Thyroid gland (tissue), 4 donors: ENCODE measurements at regions not wholly inside any gene's neighbourhood (a gene's known extent, or its start where the extent isn't known, plus 50 kb on each side); places are given as distances from the start of the nearest gene placed in this dataset.

Source experiments
- DNase-seq, 2 donors: peaks; one replicate each; pipeline ENCODE4 v3.0.0-alpha.2; 2019
- H3K27ac ChIP-seq, 3 donors: fragments of 200-600 bp; sonication (generic); 1 replicate in 2 of 3; 2 replicates in 1 of 3; pipeline ENCODE4 v1.5.1; 2016 to 2019; ENCODE audit warnings: mild to moderate bottlenecking in 1 of 3, moderate library complexity in 1 of 3
- H3K27me3 ChIP-seq: fragments of 200-600 bp; sonication (generic); one replicate; pipeline ENCODE4 v1.5.1; 2019
- H3K36me3 ChIP-seq, 2 donors: fragments of 200-600 bp; sonication (generic); one replicate each; pipeline ENCODE4 v1.5.1; 2016 to 2019
- H3K4me1 ChIP-seq, 2 donors: fragments of 200-600 bp; sonication (generic); one replicate each; pipeline ENCODE4 v1.5.1; 2017 to 2019
- H3K4me3 ChIP-seq, 3 donors: fragments of 200-600 bp; sonication (generic); replicated peaks in 1 of 3; 1 replicate in 2 of 3; 2 replicates in 1 of 3; pipeline ENCODE4 v1.5.1; 2016; ENCODE audit warnings: mild to moderate bottlenecking in 1 of 3
- H3K9me3 ChIP-seq: fragments of 200-600 bp; sonication (generic); one replicate; pipeline ENCODE4 v1.5.1; 2017
- POLR2A ChIP-seq, 2 donors: fragments of 450-650 bp; IDR thresholded peaks; one replicate each; pipeline ENCODE4 v1.6.1; 2017; ENCODE audit warnings: antibody characterized with exemption in 2 of 2, mild to moderate bottlenecking in 2 of 2, moderate library complexity in 1 of 2
- WGBS, 2 donors: methylation state at CpG; one replicate each; pipeline ENCODE4 v1.1.5; 2017; 5-methylcytosine and 5-hydroxymethylcytosine counted together
- intact Hi-C: fragments of 100-400 bp; cut with DNase I; formaldehyde crosslinking; loops from one replicate; pipeline ENCODE4 v1.15.1; 2023
- TF ChIP-seq, protein P1 (sequence below), 6 experiments: fragments of 200-600 bp in 3 of 6; fragments of 450-650 bp in 3 of 6; sonication (generic) in 3 of 6; IDR thresholded peaks; one replicate each; pipeline ENCODE4 v1.5.1; 2016 to 2019; ENCODE audit warnings: antibody characterized with exemption in 6 of 6, mild to moderate bottlenecking in 2 of 6, inconsistent platforms in 1 of 6, moderate library complexity in 1 of 6

DNA sequence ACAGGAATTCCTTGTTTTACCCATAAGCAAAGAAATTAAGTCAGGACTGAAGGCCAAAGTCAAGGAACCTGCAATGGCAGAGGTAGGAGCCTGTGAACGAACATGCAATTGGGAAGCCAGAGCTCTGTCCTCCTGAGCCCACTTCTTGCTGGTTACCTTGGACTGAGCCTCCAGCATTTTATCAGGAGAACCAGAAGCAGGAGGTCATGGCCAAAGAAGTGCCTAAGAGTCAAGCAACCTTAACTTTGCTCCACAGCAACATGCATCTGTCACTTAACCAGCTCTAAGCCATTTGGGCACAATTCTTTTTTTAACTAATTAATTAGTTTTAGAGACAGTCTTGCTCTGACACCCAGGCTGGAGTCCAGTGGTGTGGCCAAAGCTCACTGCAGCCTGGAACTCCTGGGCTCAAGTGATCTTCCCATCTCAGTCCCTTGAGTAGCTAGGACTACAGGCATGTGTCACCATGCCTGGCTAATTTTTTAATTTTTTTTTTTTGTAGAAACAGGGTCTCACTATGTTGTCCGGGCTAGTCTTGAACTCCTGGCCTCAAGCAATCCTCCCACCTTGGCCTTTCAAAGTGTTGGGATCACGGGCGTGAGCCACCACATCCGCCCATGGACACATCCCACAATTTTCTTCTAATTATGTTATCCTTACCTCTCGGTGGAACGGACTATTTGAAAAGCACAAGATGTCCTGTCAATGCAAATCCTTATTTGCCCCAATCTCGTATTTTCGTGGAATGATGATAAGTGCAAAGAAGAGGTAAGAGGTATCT is 334.2 kb downstream of the CD83 start:
- Histone ChIP-seq H3K9me3 (no peaks in the 10 kb centered on the region), H3K27ac (no peak overlapping the region), H3K4me3 (no peak overlapping the region), H3K4me1 (no peaks in the 10 kb centered on the region), H3K36me3 (no peaks in the 10 kb centered on the region), H3K27me3 (no peaks in the 10 kb centered on the region)
- WGBS, 2 donors, result 98 to 99% methylated on average over 9 of the region's 9 CpGs
- intact Hi-C loops, result no loop called here
- DNase-seq, result no peak
- TF ChIP-seq, protein P1, sequence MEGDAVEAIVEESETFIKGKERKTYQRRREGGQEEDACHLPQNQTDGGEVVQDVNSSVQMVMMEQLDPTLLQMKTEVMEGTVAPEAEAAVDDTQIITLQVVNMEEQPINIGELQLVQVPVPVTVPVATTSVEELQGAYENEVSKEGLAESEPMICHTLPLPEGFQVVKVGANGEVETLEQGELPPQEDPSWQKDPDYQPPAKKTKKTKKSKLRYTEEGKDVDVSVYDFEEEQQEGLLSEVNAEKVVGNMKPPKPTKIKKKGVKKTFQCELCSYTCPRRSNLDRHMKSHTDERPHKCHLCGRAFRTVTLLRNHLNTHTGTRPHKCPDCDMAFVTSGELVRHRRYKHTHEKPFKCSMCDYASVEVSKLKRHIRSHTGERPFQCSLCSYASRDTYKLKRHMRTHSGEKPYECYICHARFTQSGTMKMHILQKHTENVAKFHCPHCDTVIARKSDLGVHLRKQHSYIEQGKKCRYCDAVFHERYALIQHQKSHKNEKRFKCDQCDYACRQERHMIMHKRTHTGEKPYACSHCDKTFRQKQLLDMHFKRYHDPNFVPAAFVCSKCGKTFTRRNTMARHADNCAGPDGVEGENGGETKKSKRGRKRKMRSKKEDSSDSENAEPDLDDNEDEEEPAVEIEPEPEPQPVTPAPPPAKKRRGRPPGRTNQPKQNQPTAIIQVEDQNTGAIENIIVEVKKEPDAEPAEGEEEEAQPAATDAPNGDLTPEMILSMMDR (IDR thresholded peaks at IDR 0.05), result no peak
- TF ChIP-seq POLR2A (IDR thresholded peaks at IDR 0.05), result no peak

GRCh38 chr6:14452567-14453527 is 335.3 kb downstream of the CD83 start:
- H3K4me3 ChIP-seq, result no peak overlapping the region
- WGBS, 2 donors, result 84 to 90% methylated on average over 17 of the region's 17 CpGs
- TF ChIP-seq, protein P1 (IDR thresholded peaks at IDR 0.05), result no peak
- TF ChIP-seq POLR2A (IDR thresholded peaks at IDR 0.05), result no peak
- no peaks in the 10 kb centered on the region for H3K36me3 ChIP-seq
- H3K27me3 ChIP-seq, result no peaks in the 10 kb centered on the region
- no peaks in the 10 kb centered on the region for H3K4me1 ChIP-seq
- DNase-seq, result no peak
- no peaks in the 10 kb centered on the region for H3K9me3 ChIP-seq
- intact Hi-C loops, result no loop called here
- no peak overlapping the region for H3K27ac ChIP-seq

- 84 to 92% methylated on average over 6 of the region's 6 CpGs for WGBS, 2 donors
Observed at GRCh38 chr6:14453712-14454472, 336.3 kb downstream of the CD83 start.

GRCh38 chr6:14454473-14454775 is 336.9 kb downstream of the CD83 start:
- H3K4me3 ChIP-seq, result no peak overlapping the region
- intact Hi-C loops, result no loop called here
- peaks cover 0 to 5% of the 10 kb centered on the region in 2 donors for H3K4me1 ChIP-seq
- 79 to 88% methylated on average over 4 of the region's 4 CpGs for WGBS, 2 donors
- TF ChIP-seq POLR2A (IDR thresholded peaks at IDR 0.05), result no peak
- TF ChIP-seq, protein P1 (IDR thresholded peaks at IDR 0.05), result no peak
- H3K27ac ChIP-seq, result no peak overlapping the region
- no peaks in the 10 kb centered on the region for H3K9me3 ChIP-seq
- no peaks in the 10 kb centered on the region for H3K27me3 ChIP-seq
- DNase-seq, result no peak
- H3K36me3 ChIP-seq, result no peaks in the 10 kb centered on the region

More at GRCh38 chr6:14453712-14454472, 336.3 kb downstream of the CD83 start:
- TF ChIP-seq, protein P1 (IDR thresholded peaks at IDR 0.05), result no peak
- TF ChIP-seq POLR2A (IDR thresholded peaks at IDR 0.05), result no peak
- no peaks in the 10 kb centered on the region for H3K36me3 ChIP-seq
- no peaks in the 10 kb centered on the region for H3K27me3 ChIP-seq
- no peaks in the 10 kb centered on the region for H3K9me3 ChIP-seq
- H3K4me1 ChIP-seq, result peaks cover 0 to 5% of the 10 kb centered on the region in 2 donors
- DNase-seq, result no peak
- intact Hi-C loops, result no loop called here
- H3K27ac ChIP-seq, result no peak overlapping the region
- H3K4me3 ChIP-seq, result no peak overlapping the region
